K562 (cell line): ENCODE measurements at regions not wholly inside any gene's neighbourhood (a gene's known extent, or its start where the extent isn't known, plus 50 kb on each side); places are given as distances from the start of the nearest gene placed in this dataset.

Source experiments
- HNRNPLL ChIP-seq: fragments of 200-400 bp; formaldehyde crosslinking; IDR thresholded peaks from 2 replicates; pipeline ENCODE4 v1.6.1; 2017; ENCODE audit warnings: low read length, low read depth, mild to moderate bottlenecking; ENCODE audit not compliant: poor library complexity, severe bottlenecking
- NRF1 ChIP-seq, 2 experiments: fragments of 450-650 bp; IDR thresholded peaks in 1 of 2; conservative IDR thresholded peaks in 1 of 2; 2 replicates each; pipeline ENCODE4 v1.6.1; 2014; ENCODE audit warnings: mild to moderate bottlenecking in 2 of 2
- TEAD4 ChIP-seq, 2 experiments: sonication (generic) in 1 of 2; formaldehyde crosslinking in 1 of 2; IDR thresholded peaks; 2 replicates each; pipeline versions ENCODE4 v1.6.1 to v1.8.0; 2012 to 2022; ENCODE audit warnings: borderline replicate concordance in 1 of 2, inconsistent platforms in 1 of 2, low read length in 1 of 2, mild to moderate bottlenecking in 1 of 2, missing genetic modification reagents in 1 of 2

DNA sequence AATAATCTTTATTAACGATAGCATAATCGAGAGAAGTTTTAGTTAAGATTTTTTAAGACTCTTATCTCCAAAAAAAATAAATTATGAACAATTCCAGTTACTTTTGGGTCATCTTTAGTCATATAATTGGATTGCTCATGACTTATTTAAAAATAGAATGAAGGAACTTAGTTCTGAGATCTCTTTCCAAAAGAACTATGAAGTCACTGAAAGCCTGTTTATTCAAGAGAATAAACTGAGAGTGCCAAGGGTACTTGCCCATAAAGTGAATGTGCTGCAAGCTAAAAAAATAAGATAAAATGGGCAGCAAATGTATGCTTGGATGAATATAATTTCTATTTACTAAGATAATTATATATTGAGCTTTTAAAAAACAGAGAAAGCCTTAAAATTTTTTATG, 176.5 kb upstream of the PLSCR5 start:
- TF ChIP-seq TEAD4 (IDR thresholded peaks at IDR 0.05; ENCODE audit: low read length) (no peak), TEAD4 (CRISPR knock-in tag; IDR thresholded peaks at IDR 0.05; ENCODE audit: borderline replicate concordance) (no peak), HNRNPLL (no peak), NRF1 (conservative IDR thresholded peaks at IDR 0.05 in 1 of 2, IDR thresholded peaks at IDR 0.05 in 1 of 2) (no peak)
